HG03066 (cell line): ENCODE measurements at regions not wholly inside any gene's neighbourhood (a gene's known extent, or its start where the extent isn't known, plus 50 kb on each side); places are given as distances from the start of the nearest gene placed in this dataset.
"Not testable (repeated sequence)": the region's sequence is repeated elsewhere in the genome, so short reads cannot be mapped to it uniquely, and the experiment has no call there.

ENCODE experiments used
- ATAC-seq: cut with Tn5 transposase; IDR thresholded peaks from one replicate; pipeline ENCODE4 v1.9.1; 2021; ENCODE audit warnings: low read depth; ENCODE audit not compliant: unreplicated experiment

GRCh38 chrX:55813150-55813549 lies 95.6 kb downstream of the RRAGB start:
- ATAC-seq = no peak

GRCh38 chrX:55815546-55815945 lies 98.0 kb downstream of the RRAGB start:
- no peak for ATAC-seq

GRCh38 chrX:55816023-55816422 lies 98.5 kb downstream of the RRAGB start:
- no peak for ATAC-seq

- no peak for ATAC-seq
Observed at GRCh38 chrX:55818673-55819375, 101.3 kb downstream of the RRAGB start.

GRCh38 chrX:55839485-55839884 lies 121.9 kb downstream of the RRAGB start:
- no peak for ATAC-seq

GRCh38 chrX:55841962-55842752 lies 124.6 kb downstream of the RRAGB start:
- ATAC-seq = no peak

- ATAC-seq = not testable (repeated sequence)
Observed at GRCh38 chrX:55866779-55867178, 149.2 kb downstream of the RRAGB start.

- ATAC-seq = peak; percentile 83
Observed at GRCh38 chrX:55867181-55867651, 149.7 kb downstream of the RRAGB start.

- ATAC-seq = peak; percentile 35
Observed at GRCh38 chrX:55867708-55868107, 150.2 kb downstream of the RRAGB start.

GRCh38 chrX:55874807-55875206 lies 157.3 kb downstream of the RRAGB start:
- no peak for ATAC-seq

GRCh38 chrX:55883541-55883940 lies 166.0 kb downstream of the RRAGB start:
- ATAC-seq = not testable (repeated sequence)

GRCh38 chrX:55907968-55908607 lies 190.5 kb downstream of the RRAGB start:
- ATAC-seq = peak; percentile 71

- ATAC-seq = peak; percentile 57
Observed at GRCh38 chrX:55908661-55909212, 191.2 kb downstream of the RRAGB start.

GRCh38 chrX:55919367-55920221 lies 202.0 kb downstream of the RRAGB start:
- peak; percentile 94 for ATAC-seq

GRCh38 chrX:55924574-55924973 lies 207.0 kb downstream of the RRAGB start:
- ATAC-seq = no peak

GRCh38 chrX:55928529-55928928 lies 211.0 kb downstream of the RRAGB start:
- ATAC-seq = not testable (repeated sequence)
